Ishikawa (cell line): ENCODE measurements at regions not wholly inside any gene's neighbourhood (a gene's known extent, or its start where the extent isn't known, plus 50 kb on each side); places are given as distances from the start of the nearest gene placed in this dataset.

ENCODE experiments used
- CREB1 ChIP-seq: IDR thresholded peaks from 2 replicates; pipeline ENCODE4 v1.6.1; 2012; ENCODE audit warnings: low read depth
- EGR1 ChIP-seq: IDR thresholded peaks from 2 replicates; pipeline ENCODE4 v1.6.1; 2012
- EP300 ChIP-seq: IDR thresholded peaks from 2 replicates; pipeline ENCODE4 v1.6.1; 2012; ENCODE audit warnings: borderline replicate concordance
- RAD21 ChIP-seq: IDR thresholded peaks from 2 replicates; pipeline ENCODE4 v1.6.1; 2012; ENCODE audit warnings: low read depth
- TAF1 ChIP-seq: IDR thresholded peaks from 2 replicates; pipeline ENCODE4 v1.6.1; 2012; ENCODE audit warnings: low read depth, mild to moderate bottlenecking
- TF ChIP-seq, protein P1 (sequence below): IDR thresholded peaks from 2 replicates; pipeline ENCODE4 v1.6.1; 2012; ENCODE audit warnings: low read depth, mild to moderate bottlenecking

DNA sequence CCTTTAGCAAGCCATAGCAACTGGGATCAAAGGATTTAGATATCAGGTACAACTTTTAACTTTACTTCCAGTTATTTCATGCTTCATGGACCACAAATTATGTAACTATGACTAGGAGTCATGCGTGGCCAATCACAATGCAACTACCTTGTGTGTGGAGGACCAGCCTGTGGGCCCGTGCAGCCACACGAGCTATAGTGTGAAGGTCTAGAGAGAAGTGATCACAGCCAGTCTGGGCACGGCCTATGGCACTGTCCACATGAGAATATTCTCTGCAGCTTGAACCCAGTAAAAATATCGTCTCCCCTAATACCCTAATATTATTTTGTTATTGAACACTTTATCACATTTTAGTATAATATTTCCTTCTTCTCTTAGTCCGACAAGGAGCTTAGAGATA lies 464.9 kb upstream of the MIR17HG start:
- TF ChIP-seq TAF1, result no peak
- no peak for TF ChIP-seq RAD21
- no peak for TF ChIP-seq EGR1
- no peak for TF ChIP-seq EP300
- TF ChIP-seq, protein P1, sequence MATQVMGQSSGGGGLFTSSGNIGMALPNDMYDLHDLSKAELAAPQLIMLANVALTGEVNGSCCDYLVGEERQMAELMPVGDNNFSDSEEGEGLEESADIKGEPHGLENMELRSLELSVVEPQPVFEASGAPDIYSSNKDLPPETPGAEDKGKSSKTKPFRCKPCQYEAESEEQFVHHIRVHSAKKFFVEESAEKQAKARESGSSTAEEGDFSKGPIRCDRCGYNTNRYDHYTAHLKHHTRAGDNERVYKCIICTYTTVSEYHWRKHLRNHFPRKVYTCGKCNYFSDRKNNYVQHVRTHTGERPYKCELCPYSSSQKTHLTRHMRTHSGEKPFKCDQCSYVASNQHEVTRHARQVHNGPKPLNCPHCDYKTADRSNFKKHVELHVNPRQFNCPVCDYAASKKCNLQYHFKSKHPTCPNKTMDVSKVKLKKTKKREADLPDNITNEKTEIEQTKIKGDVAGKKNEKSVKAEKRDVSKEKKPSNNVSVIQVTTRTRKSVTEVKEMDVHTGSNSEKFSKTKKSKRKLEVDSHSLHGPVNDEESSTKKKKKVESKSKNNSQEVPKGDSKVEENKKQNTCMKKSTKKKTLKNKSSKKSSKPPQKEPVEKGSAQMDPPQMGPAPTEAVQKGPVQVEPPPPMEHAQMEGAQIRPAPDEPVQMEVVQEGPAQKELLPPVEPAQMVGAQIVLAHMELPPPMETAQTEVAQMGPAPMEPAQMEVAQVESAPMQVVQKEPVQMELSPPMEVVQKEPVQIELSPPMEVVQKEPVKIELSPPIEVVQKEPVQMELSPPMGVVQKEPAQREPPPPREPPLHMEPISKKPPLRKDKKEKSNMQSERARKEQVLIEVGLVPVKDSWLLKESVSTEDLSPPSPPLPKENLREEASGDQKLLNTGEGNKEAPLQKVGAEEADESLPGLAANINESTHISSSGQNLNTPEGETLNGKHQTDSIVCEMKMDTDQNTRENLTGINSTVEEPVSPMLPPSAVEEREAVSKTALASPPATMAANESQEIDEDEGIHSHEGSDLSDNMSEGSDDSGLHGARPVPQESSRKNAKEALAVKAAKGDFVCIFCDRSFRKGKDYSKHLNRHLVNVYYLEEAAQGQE, result no peak
- no peak for TF ChIP-seq CREB1
